OCI-LY1 (cell line): ENCODE measurements at regions not wholly inside any gene's neighbourhood (a gene's known extent, or its start where the extent isn't known, plus 50 kb on each side); places are given as distances from the start of the nearest gene placed in this dataset.

Experiments
- H2AFZ ChIP-seq: fragments of 200-600 bp; sonication (generic), shearing (Covaris generic); 2 replicates; pipeline ENCODE4 v1.6.0; 2014; ENCODE audit warnings: antibody characterized with exemption, mild to moderate bottlenecking, low read length
- H3F3A ChIP-seq: fragments of 200-600 bp; sonication (generic), shearing (Covaris generic); 2 replicates; pipeline ENCODE4 v1.6.0; 2014; ENCODE audit warnings: mild to moderate bottlenecking, antibody characterized with exemption, low read length, moderate library complexity; ENCODE audit not compliant: insufficient read depth
- H3K27ac ChIP-seq: fragments of 200-600 bp; sonication (generic); 2 replicates; pipeline ENCODE4 v1.5.1; 2014; ENCODE audit warnings: low read length, mixed run types, mild to moderate bottlenecking, low read depth; ENCODE audit not compliant: poor library complexity, severe bottlenecking
- H3K27me3 ChIP-seq: fragments of 200-600 bp; sonication (generic); 2 replicates; pipeline ENCODE4 v1.6.0; 2014; ENCODE audit warnings: antibody characterized with exemption, mild to moderate bottlenecking, low read length, moderate library complexity; ENCODE audit not compliant: insufficient read depth
- H3K36me3 ChIP-seq: fragments of 200-600 bp; sonication (generic); 2 replicates; pipeline ENCODE4 v1.6.1; 2014; ENCODE audit warnings: mild to moderate bottlenecking, antibody characterized with exemption, low read length, moderate library complexity, mixed read lengths; ENCODE audit not compliant: insufficient read depth
- H3K4me1 ChIP-seq: fragments of 200-600 bp; sonication (generic); 2 replicates; pipeline ENCODE4 v1.5.1; 2014; ENCODE audit warnings: mild to moderate bottlenecking, low read length, moderate library complexity; ENCODE audit not compliant: insufficient read depth, severe bottlenecking
- H3K4me2 ChIP-seq: fragments of 200-600 bp; sonication (generic), shearing (Covaris generic); 2 replicates; pipeline ENCODE4 v1.6.1; 2014; ENCODE audit warnings: low read length
- H3K4me3 ChIP-seq: fragments of 200-600 bp; sonication (generic); 2 replicates; pipeline ENCODE4 v1.5.1; 2014; ENCODE audit warnings: low read length, low read depth, mild to moderate bottlenecking, mixed read lengths; ENCODE audit not compliant: poor library complexity, severe bottlenecking
- H3K79me2 ChIP-seq: fragments of 200-600 bp; shearing (Covaris generic); 2 replicates; pipeline ENCODE4 v1.6.1; 2016; ENCODE audit warnings: mixed run types, low read length, mixed read lengths; ENCODE audit not compliant: insufficient read depth
- H3K9ac ChIP-seq: fragments of 200-600 bp; sonication (generic), shearing (Covaris generic); 2 replicates; pipeline ENCODE4 v1.6.1; 2014; ENCODE audit warnings: mild to moderate bottlenecking, low read length, mixed read lengths
- H3K9me2 ChIP-seq: fragments of 200-600 bp; sonication (generic), shearing (Covaris generic); 2 replicates; pipeline ENCODE4 v1.6.1; 2014; ENCODE audit warnings: low read depth, mild to moderate bottlenecking, low read length, mixed read lengths
- H3K9me3 ChIP-seq: fragments of 200-600 bp; shearing (Covaris generic); 2 replicates; pipeline ENCODE4 v1.6.1; 2014; ENCODE audit warnings: low read length, mixed read lengths
- H4K20me1 ChIP-seq: fragments of 200-600 bp; sonication (generic), shearing (Covaris generic); 2 replicates; pipeline ENCODE4 v1.6.0; 2016; ENCODE audit warnings: mild to moderate bottlenecking, low read length; ENCODE audit not compliant: insufficient read depth
- EZH2 ChIP-seq: fragments of 200-600 bp; sonication (generic), shearing (Covaris generic); IDR thresholded peaks from 2 replicates; pipeline ENCODE4 v1.8.0; 2017; ENCODE audit warnings: borderline replicate concordance, mixed run types, mild to moderate bottlenecking, antibody characterized with exemption, low read length, moderate library complexity, mixed read lengths
- TF ChIP-seq, protein P1 (sequence below): fragments of 200-600 bp; sonication (generic), shearing (Covaris generic); IDR thresholded peaks from 2 replicates; pipeline ENCODE4 v1.5.1; 2017; ENCODE audit warnings: mild to moderate bottlenecking, antibody characterized with exemption, low read length, moderate library complexity, mixed read lengths

- Histone ChIP-seq H3K4me1 (no peaks in the 10 kb centered on the region), H3K9me3 (no peaks in the 10 kb centered on the region), H3K4me3 (no peak overlapping the region), H4K20me1 (no peaks in the 10 kb centered on the region), H3F3A (no peaks in the 10 kb centered on the region), H3K27ac (no peak overlapping the region), H3K9me2 (no peaks in the 10 kb centered on the region), H2AFZ (no peak overlapping the region), H3K4me2 (no peak overlapping the region), H3K27me3 (no peaks in the 10 kb centered on the region), H3K9ac (no peak overlapping the region), H3K79me2 (no peaks in the 10 kb centered on the region), H3K36me3 (no peaks in the 10 kb centered on the region)
- no peak for TF ChIP-seq EZH2
- TF ChIP-seq, protein P1, sequence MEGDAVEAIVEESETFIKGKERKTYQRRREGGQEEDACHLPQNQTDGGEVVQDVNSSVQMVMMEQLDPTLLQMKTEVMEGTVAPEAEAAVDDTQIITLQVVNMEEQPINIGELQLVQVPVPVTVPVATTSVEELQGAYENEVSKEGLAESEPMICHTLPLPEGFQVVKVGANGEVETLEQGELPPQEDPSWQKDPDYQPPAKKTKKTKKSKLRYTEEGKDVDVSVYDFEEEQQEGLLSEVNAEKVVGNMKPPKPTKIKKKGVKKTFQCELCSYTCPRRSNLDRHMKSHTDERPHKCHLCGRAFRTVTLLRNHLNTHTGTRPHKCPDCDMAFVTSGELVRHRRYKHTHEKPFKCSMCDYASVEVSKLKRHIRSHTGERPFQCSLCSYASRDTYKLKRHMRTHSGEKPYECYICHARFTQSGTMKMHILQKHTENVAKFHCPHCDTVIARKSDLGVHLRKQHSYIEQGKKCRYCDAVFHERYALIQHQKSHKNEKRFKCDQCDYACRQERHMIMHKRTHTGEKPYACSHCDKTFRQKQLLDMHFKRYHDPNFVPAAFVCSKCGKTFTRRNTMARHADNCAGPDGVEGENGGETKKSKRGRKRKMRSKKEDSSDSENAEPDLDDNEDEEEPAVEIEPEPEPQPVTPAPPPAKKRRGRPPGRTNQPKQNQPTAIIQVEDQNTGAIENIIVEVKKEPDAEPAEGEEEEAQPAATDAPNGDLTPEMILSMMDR, result no peak
These were observed 96.3 kb downstream of the FOXF2 start for GRCh38 chr6:1485678-1486077.

GRCh38 chr6:1486387-1486786, 97.0 kb downstream of the FOXF2 start:
- Histone ChIP-seq H3K4me2 (no peak overlapping the region), H3K36me3 (no peaks in the 10 kb centered on the region), H3F3A (no peaks in the 10 kb centered on the region), H3K27me3 (no peaks in the 10 kb centered on the region), H3K4me3 (no peak overlapping the region), H3K4me1 (no peaks in the 10 kb centered on the region), H3K9me2 (no peaks in the 10 kb centered on the region), H3K27ac (no peak overlapping the region), H2AFZ (no peak overlapping the region), H3K9ac (no peak overlapping the region), H3K79me2 (no peaks in the 10 kb centered on the region), H3K9me3 (no peaks in the 10 kb centered on the region), H4K20me1 (no peaks in the 10 kb centered on the region)
- TF ChIP-seq EZH2, result no peak
- TF ChIP-seq, protein P1, result no peak

- H3K27me3 ChIP-seq, result no peaks in the 10 kb centered on the region
- H3K79me2 ChIP-seq, result no peaks in the 10 kb centered on the region
- TF ChIP-seq, protein P1, result no peak
- TF ChIP-seq EZH2, result no peak
- no peaks in the 10 kb centered on the region for H4K20me1 ChIP-seq
- H3F3A ChIP-seq, result no peaks in the 10 kb centered on the region
- no peak overlapping the region for H3K27ac ChIP-seq
- H2AFZ ChIP-seq, result no peak overlapping the region
- H3K9me3 ChIP-seq, result no peaks in the 10 kb centered on the region
- no peak overlapping the region for H3K4me3 ChIP-seq
- H3K36me3 ChIP-seq, result no peaks in the 10 kb centered on the region
- H3K4me1 ChIP-seq, result no peaks in the 10 kb centered on the region
- H3K4me2 ChIP-seq, result no peak overlapping the region
- no peak overlapping the region for H3K9ac ChIP-seq
- no peaks in the 10 kb centered on the region for H3K9me2 ChIP-seq
These were observed 97.9 kb downstream of the FOXF2 start for GRCh38 chr6:1487239-1487638.
